ENCODE measurements at regions not wholly inside any gene's neighbourhood (a gene's known extent, or its start where the extent isn't known, plus 50 kb on each side); places are given as distances from the start of the nearest gene placed in this dataset.

GRCh38 chr2:18423636-18424035 lies 136.8 kb downstream of the RDH14 start:
- no peak for DNase-seq (ENCODE audit: low spot score)

- DNase-seq (ENCODE audit: low spot score): no peak
Observed at GRCh38 chr2:18422432-18423165, 137.9 kb downstream of the RDH14 start.

DNA sequence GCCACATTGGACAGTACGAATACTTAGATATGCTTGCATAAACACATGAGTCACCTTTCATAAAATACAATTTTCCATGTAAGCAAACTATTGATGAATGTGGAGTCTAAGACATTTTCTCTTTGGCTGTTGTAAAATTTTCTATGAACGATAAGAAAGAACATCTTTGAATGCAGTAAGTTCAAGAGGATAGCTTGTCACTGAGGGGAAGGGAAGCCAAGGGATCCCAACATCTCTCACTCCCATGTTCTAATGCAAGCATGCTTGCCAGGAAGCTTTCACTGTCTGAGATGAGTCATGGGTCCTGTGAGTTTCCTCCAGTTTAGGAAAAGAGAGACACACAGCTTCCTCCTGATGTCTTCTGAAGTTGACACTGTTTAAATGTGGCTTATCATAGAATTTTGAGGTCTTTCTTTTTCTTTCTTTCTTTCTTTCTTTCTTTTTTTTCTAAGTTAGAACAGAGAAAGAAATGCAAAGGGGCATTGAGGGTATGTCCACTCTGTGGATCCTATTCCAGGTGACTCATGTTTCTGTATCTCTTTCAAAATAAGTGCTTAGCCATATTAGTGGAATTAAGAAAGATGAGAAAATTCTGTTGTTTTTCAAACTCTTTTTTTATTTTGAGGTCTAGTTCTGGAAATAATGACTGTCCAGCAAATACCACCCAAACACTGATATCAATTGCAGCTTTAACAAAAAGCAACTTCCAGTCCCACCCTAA lies 146.6 kb downstream of the RDH14 start:
- peak; percentile 78 for DNase-seq (ENCODE audit: low spot score)

GRCh38 chr2:18412980-18413675 lies 147.3 kb downstream of the RDH14 start:
- DNase-seq (ENCODE audit: low spot score): no peak

- no peak for DNase-seq (ENCODE audit: low spot score)
Observed at GRCh38 chr2:18411626-18412025, 148.8 kb downstream of the RDH14 start.

GRCh38 chr2:18410543-18410942 lies 149.9 kb downstream of the RDH14 start:
- DNase-seq (ENCODE audit: low spot score): no peak

GRCh38 chr2:18408638-18409037 lies 151.8 kb downstream of the RDH14 start:
- DNase-seq (ENCODE audit: low spot score): no peak

GRCh38 chr2:18406219-18406618 lies 154.2 kb downstream of the RDH14 start:
- no peak for DNase-seq (ENCODE audit: low spot score)

- DNase-seq (ENCODE audit: low spot score): peak; percentile 4
Observed at GRCh38 chr2:18404708-18405107, 155.7 kb downstream of the RDH14 start.

DNA sequence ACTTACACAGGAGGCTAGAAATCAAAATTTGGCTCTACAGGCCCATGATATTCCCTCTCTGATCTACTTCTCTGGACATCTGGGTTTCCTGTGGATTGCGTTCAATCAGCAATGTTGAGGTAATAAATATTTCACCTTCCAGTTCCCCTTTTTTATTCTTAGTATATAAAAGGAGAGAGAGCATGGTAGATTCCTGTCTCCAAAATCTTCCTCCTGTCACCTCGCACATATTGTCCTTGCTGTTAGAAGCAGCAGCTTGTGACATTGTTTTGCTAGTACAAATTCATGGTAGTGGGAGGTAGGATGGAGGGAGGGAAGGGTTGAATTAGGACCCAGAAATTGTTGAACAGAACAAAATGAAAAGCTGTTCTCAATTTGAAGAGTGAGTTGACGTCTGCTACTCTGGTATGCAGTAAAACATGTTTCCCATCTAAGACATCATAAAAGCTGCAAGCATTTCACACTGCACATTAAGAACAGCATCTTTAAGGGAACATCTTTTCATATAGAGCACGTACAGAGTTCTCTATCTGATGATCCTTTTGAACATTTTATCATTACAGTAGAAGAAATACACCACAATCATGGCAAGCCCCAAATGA lies 156.4 kb downstream of the RDH14 start:
- no peak for DNase-seq (ENCODE audit: low spot score)

- DNase-seq (ENCODE audit: low spot score): no peak
Observed at GRCh38 chr2:18402831-18403230, 157.6 kb downstream of the RDH14 start.

- DNase-seq (ENCODE audit: low spot score): no peak
Observed at GRCh38 chr2:18401471-18401870, 159.0 kb downstream of the RDH14 start.

DNA sequence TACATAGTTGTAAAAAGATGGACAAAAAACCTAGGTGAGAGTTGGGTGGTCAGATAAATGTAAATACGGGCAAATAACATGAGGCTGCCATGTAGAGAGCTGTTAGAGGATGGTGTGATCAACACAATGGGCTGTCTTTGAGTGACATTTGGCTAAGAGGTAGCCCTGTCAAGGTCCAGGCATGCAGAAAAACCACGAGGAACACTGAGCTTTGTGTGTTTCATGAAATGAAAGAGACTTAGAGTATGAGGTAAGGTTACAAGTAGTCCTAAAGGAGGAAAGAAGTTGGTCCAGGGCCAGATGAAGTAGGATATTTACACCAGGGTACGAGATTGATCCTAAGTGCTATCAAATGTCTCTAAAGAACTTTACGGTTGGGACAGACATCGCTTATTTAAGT lies 160.9 kb downstream of the RDH14 start:
- DNase-seq (ENCODE audit: low spot score): peak; percentile 75

DNA sequence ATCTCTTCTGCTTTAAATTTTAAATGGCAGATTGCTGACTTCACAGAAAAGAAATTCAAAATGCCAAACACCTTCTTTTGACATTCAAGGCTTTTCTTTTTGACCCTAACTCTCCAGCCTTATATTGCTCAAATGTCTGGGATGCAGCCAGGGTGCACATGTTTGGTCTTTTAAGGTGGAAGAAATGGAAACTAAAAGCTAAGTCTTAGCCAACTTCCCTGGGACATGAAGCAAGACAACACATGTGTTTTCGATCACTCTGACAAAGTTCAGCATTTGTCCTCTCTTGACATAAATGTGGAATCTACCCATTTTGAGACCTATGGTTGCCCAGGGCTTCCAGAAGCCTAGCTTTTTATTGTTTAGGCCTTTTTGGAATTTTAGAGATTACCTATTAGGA lies 161.6 kb downstream of the RDH14 start:
- no peak for DNase-seq (ENCODE audit: low spot score)

DNA sequence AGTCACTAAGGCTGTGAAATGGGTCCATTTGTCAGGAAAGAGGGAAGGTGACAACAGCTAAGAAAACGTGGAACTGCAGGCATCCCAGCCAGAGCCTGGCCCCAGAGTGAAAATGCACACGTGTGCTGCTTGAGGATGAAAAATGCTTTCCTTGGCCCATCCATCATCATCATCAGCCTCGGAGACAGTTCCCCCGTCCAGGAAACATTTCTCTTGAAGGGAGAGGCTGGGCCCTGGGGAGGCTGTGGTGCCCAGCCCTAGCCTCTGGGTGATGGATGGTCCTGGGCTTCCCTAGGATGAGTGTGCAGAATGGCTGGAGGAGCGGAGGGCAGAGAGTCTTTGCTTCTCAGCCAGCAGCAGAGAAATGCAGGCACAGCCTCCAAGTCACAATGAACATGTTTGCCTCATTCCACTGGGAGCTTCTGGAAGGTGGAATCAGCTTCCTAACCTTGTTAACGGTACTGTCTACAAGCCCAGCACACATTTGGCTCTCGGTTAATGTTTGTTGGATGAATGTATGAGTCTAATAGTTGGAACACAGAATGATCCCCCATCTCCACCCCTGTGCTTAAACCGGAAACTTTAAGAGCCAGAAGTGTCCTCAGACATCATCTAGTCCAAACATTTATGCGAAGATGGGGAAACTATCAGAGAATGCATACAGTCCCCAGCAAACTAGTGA lies 164.0 kb downstream of the RDH14 start:
- DNase-seq (ENCODE audit: low spot score): no peak

DNA sequence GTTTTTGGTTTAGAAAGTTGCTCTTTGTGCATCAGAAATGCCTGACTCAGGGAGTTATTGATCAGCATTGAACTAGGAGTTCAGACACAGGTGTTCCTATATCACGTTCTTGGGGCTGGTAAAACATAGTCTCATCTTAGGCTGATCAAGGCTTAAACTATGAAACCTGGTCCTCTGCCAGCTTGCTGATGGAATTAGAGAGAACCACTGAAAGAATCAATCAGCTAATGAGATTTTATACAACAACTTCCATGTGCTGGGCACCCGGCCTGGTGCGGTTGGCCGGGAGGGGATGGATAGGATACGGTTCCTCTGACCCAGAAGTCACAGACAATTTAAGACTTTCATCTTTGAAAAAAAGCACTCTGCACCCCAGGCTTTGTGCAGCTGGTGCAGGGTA lies 164.9 kb downstream of the RDH14 start:
- no peak for DNase-seq (ENCODE audit: low spot score)

- peak; percentile 82 for DNase-seq (ENCODE audit: low spot score)
Observed at GRCh38 chr2:18387441-18388206, 172.8 kb downstream of the RDH14 start.

- no peak for DNase-seq (ENCODE audit: low spot score)
Observed at GRCh38 chr2:18384242-18384641, 176.2 kb downstream of the RDH14 start.

DNA sequence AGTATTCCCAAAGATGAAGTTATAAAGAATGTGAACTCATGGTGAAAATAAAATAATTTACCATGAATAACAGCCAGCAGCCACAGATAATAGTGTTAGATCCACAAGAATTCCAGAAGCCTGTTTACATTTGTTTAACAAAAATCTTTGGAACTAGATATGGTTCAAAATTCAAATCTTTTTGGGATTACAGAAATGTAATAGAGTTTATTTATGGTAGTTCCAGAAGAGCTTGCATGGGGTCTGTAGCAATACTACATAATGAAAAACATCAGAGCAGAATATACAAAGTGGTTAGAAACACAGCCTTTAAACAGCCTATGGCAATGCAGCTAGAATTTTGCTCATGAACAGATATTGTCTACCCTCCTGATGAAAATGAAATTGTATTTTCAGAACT lies 179.1 kb downstream of the RDH14 start:
- no peak for DNase-seq (ENCODE audit: low spot score)

- DNase-seq (ENCODE audit: low spot score): no peak
Observed at GRCh38 chr2:18380321-18380720, 180.1 kb downstream of the RDH14 start.

DNA sequence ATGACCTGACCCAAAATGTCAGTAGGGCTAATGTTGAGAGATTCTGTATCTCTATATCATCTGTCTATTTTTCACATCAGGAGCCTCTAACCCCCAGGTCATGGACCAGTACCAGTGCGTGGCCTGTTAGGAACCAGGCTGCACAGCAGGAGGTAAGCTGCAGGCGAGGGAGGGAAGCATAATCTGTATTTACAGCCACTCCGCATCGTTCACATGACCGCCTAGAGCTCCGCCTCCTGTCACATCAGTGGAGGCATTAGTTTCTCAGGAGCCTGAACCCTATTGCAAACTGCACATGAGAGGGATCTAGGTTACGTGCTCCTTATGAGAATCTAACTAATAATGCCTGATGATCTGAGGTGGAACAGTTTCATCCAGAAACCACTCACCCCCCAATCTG lies 180.6 kb downstream of the RDH14 start:
- DNase-seq (ENCODE audit: low spot score): no peak
